H9 (cell line): ENCODE measurements at regions not wholly inside any gene's neighbourhood (a gene's known extent, or its start where the extent isn't known, plus 50 kb on each side); places are given as distances from the start of the nearest gene placed in this dataset.

ENCODE experiments used
- DNase-seq: peaks from one replicate; pipeline ENCODE4 v3.0.0-alpha.2; 2017
- H2AFZ ChIP-seq: one replicate; pipeline ENCODE4 v1.6.1; 2013; ENCODE audit warnings: mild to moderate bottlenecking, low read length, control low read depth, moderate library complexity
- H2AK5ac ChIP-seq: 2 replicates; pipeline ENCODE4 v1.6.1; 2013; ENCODE audit warnings: low read length, control low read depth, mixed read lengths; ENCODE audit not compliant: insufficient read length
- H2BK120ac ChIP-seq: one replicate; pipeline ENCODE4 v1.6.1; 2013; ENCODE audit warnings: low read depth, mild to moderate bottlenecking, low read length, control low read depth, inconsistent platforms; ENCODE audit not compliant: poor library complexity, severe bottlenecking
- H2BK12ac ChIP-seq: 2 replicates; pipeline ENCODE4 v1.6.1; 2013; ENCODE audit warnings: low read length, control low read depth, mixed read lengths, low read depth; ENCODE audit not compliant: insufficient read length
- H2BK15ac ChIP-seq: 2 replicates; pipeline ENCODE4 v1.6.1; 2013; ENCODE audit warnings: low read depth, low read length, control low read depth
- H2BK20ac ChIP-seq: one replicate; pipeline ENCODE4 v1.6.1; 2013; ENCODE audit warnings: low read depth, mild to moderate bottlenecking, low read length, control low read depth, inconsistent platforms; ENCODE audit not compliant: poor library complexity, severe bottlenecking
- H2BK5ac ChIP-seq: 2 replicates; pipeline ENCODE4 v1.6.1; 2013; ENCODE audit warnings: low read length, control low read depth, mixed read lengths; ENCODE audit not compliant: insufficient read length
- H3K14ac ChIP-seq: 2 replicates; pipeline ENCODE4 v1.6.1; 2013; ENCODE audit warnings: low read length, control low read depth; ENCODE audit not compliant: insufficient read depth
- H3K18ac ChIP-seq: 2 replicates; pipeline ENCODE4 v1.6.1; 2013; ENCODE audit warnings: low read depth, mild to moderate bottlenecking, mixed read lengths, low read length, control low read depth; ENCODE audit not compliant: insufficient read length
- H3K23ac ChIP-seq: 2 replicates; pipeline ENCODE4 v1.6.1; 2013; ENCODE audit warnings: low read length, control low read depth, mixed read lengths, low read depth; ENCODE audit not compliant: insufficient read length
- H3K23me2 ChIP-seq: 2 replicates; pipeline ENCODE4 v1.6.1; 2013; ENCODE audit warnings: low read depth, mild to moderate bottlenecking, mixed read lengths, low read length, control low read depth; ENCODE audit not compliant: insufficient read length, poor library complexity, severe bottlenecking
- H3K27ac ChIP-seq: 2 replicates; pipeline ENCODE4 v1.5.1; 2013; ENCODE audit warnings: low read length, control low read depth, mixed read lengths, low read depth; ENCODE audit not compliant: insufficient read length
- H3K27me3 ChIP-seq: 2 replicates; pipeline ENCODE4 v1.6.1; 2013; ENCODE audit warnings: low read length, control low read depth, inconsistent platforms; ENCODE audit not compliant: insufficient read depth
- H3K4ac ChIP-seq: 2 replicates; pipeline ENCODE4 v1.6.1; 2013; ENCODE audit warnings: low read depth, mild to moderate bottlenecking, control low read depth, inconsistent platforms, low read length, moderate library complexity
- H3K4me1 ChIP-seq: 2 replicates; pipeline ENCODE4 v1.6.1; 2013; ENCODE audit warnings: low read length, control low read depth, inconsistent platforms; ENCODE audit not compliant: insufficient read depth
- H3K4me2 ChIP-seq: 2 replicates; pipeline ENCODE4 v1.6.1; 2013; ENCODE audit warnings: low read length, control low read depth, mixed read lengths; ENCODE audit not compliant: insufficient read length, insufficient read depth
- H3K56ac ChIP-seq: 2 replicates; pipeline ENCODE4 v1.6.1; 2013; ENCODE audit warnings: low read depth, mild to moderate bottlenecking, mixed read lengths, low read length, control low read depth; ENCODE audit not compliant: insufficient read length
- H3K79me1 ChIP-seq: 2 replicates; pipeline ENCODE4 v1.6.1; 2013; ENCODE audit warnings: low read depth, mild to moderate bottlenecking, moderate library complexity, low read length, control low read depth, inconsistent platforms; ENCODE audit not compliant: insufficient read depth, poor library complexity, severe bottlenecking
- H3K79me2 ChIP-seq: 2 replicates; pipeline ENCODE4 v1.6.1; 2013; ENCODE audit warnings: low read length, control low read depth, inconsistent platforms; ENCODE audit not compliant: insufficient read depth
- H3K9ac ChIP-seq: 2 replicates; pipeline ENCODE4 v1.6.1; 2013; ENCODE audit warnings: low read length, control low read depth, mixed read lengths; ENCODE audit not compliant: insufficient read length; ENCODE audit errors: extremely low read depth
- H3K9me3 ChIP-seq: one replicate; pipeline ENCODE4 v1.6.1; 2013; ENCODE audit warnings: low read depth, low read length, inconsistent platforms; ENCODE audit not compliant: control insufficient read depth
- H3T11ph ChIP-seq: one replicate; pipeline ENCODE4 v1.6.1; 2013; ENCODE audit warnings: mild to moderate bottlenecking, low read length, control low read depth, inconsistent platforms
- H4K20me1 ChIP-seq: one replicate; pipeline ENCODE4 v1.6.1; 2013; ENCODE audit not compliant: control insufficient read depth, insufficient read length, insufficient read depth
- H4K5ac ChIP-seq: 2 replicates; pipeline ENCODE4 v1.6.1; 2013; ENCODE audit warnings: low read depth, mild to moderate bottlenecking, mixed read lengths, low read length, control low read depth; ENCODE audit not compliant: insufficient read length
- H4K8ac ChIP-seq: replicated peaks from 2 replicates; pipeline ENCODE4 v1.6.1; 2013; ENCODE audit warnings: low read length, control low read depth, mixed read lengths, low read depth; ENCODE audit not compliant: insufficient read length
- H4K91ac ChIP-seq: 2 replicates; pipeline ENCODE4 v1.6.1; 2013; ENCODE audit warnings: low read depth, mild to moderate bottlenecking, moderate library complexity, mixed read lengths, low read length, control low read depth; ENCODE audit not compliant: insufficient read length
- H3K27ac Mint-ChIP-seq, 3 experiments: 2 replicates in 2 of 3; 3 replicates in 1 of 3; pipeline ENCODE4 v1.8.0; 2020 to 2021; ENCODE audit warnings: mixed read lengths in 3 of 3, mild to moderate bottlenecking in 1 of 3, moderate library complexity in 1 of 3
- H3K27me3 Mint-ChIP-seq: 2 replicates; pipeline ENCODE4 v1.8.0; 2021; ENCODE audit warnings: low read depth, mild to moderate bottlenecking, moderate library complexity, mixed read lengths
- H3K36me3 Mint-ChIP-seq, 3 experiments: 2 replicates in 2 of 3; 3 replicates in 1 of 3; pipeline ENCODE4 v1.8.0; 2020 to 2021; ENCODE audit warnings: low read depth in 3 of 3, mixed read lengths in 3 of 3; ENCODE audit not compliant: insufficient read depth in 1 of 3
- H3K4me1 Mint-ChIP-seq, 2 experiments: 2 replicates each; pipeline ENCODE4 v1.8.0; 2020; ENCODE audit warnings: mixed read lengths in 2 of 2
- H3K4me3 Mint-ChIP-seq, 2 experiments: 2 replicates in 1 of 2; 3 replicates in 1 of 2; pipeline ENCODE4 v1.8.0; 2020 to 2021; ENCODE audit warnings: mild to moderate bottlenecking in 2 of 2, mixed read lengths in 2 of 2, moderate library complexity in 1 of 2
- H3K9me3 Mint-ChIP-seq, 2 experiments: 2 replicates in 1 of 2; 3 replicates in 1 of 2; pipeline ENCODE4 v1.8.0; 2020; ENCODE audit warnings: mild to moderate bottlenecking in 2 of 2, mixed read lengths in 2 of 2, moderate library complexity in 1 of 2
- CTCF ChIP-seq: fragments of 200-600 bp; sonication (generic); conservative IDR thresholded peaks from 3 replicates; pipeline ENCODE4 v1.8.0; 2021; ENCODE audit warnings: antibody characterized with exemption, mild to moderate bottlenecking
- WGBS: extraction: QIAGEN DNeasy Blood & Tissue Kit; methylation state at CpG from one replicate; pipeline ENCODE4 v1.1.7; 2013; ENCODE audit warnings: missing lambda C conversion rate, low lambda C conversion rate, mixed read lengths; ENCODE audit not compliant: insufficient read length; ENCODE audit errors: extremely low coverage; 5-methylcytosine and 5-hydroxymethylcytosine counted together

DNA sequence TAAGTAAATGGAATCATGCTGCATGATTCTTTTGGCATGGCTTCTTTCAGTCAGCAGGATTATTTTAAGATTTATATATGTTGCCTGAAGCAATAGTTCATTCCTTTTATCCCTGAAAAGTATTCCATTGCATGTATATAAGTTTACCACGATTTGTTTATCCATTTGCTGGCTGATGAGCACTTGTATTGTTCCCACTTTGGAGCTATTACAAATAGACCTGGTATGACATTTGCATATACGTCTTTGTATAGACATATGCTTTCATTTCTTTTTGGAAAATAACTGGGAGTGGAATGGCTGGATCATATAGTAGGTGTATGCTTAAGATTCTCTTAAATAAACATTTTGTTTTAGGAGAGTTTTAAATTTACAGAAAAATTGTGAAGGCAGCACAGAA, 79.3 kb upstream of the CBLB start:
- no peak for TF ChIP-seq CTCF
- no peak overlapping the region for H3K4ac ChIP-seq
- H3K27me3 Mint-ChIP-seq: no peaks in the 10 kb centered on the region
- no peaks in the 10 kb centered on the region for H3K27me3 ChIP-seq
- no peak overlapping the region for H2BK120ac ChIP-seq
- H2BK5ac ChIP-seq: no peak overlapping the region
- no CpG with 5 or more reads among the region's 2 CpGs for WGBS
- no peak for DNase-seq
- H3K4me2 ChIP-seq: no peak overlapping the region
- no peak overlapping the region for H2BK20ac ChIP-seq
- H2AK5ac ChIP-seq: no peak overlapping the region
- no peaks in the 10 kb centered on the region for H4K20me1 ChIP-seq
- no peak overlapping the region for H3K56ac ChIP-seq
- H4K8ac ChIP-seq: no peak overlapping the region
- no peak overlapping the region for H3K14ac ChIP-seq
- no peaks in the 10 kb centered on the region for H3K4me1 ChIP-seq
- no peaks in the 10 kb centered on the region for H3K9me3 Mint-ChIP-seq
- H3K9ac ChIP-seq: no peak overlapping the region
- H3T11ph ChIP-seq: no peak overlapping the region
- H4K5ac ChIP-seq: no peak overlapping the region
- H3K79me1 ChIP-seq: no peaks in the 10 kb centered on the region
- H2AFZ ChIP-seq: no peak overlapping the region
- no peak overlapping the region for H2BK12ac ChIP-seq
- no peaks in the 10 kb centered on the region for H3K9me3 ChIP-seq
- no peak overlapping the region for H3K18ac ChIP-seq
- no peak overlapping the region for H2BK15ac ChIP-seq
- no peaks in the 10 kb centered on the region for H3K4me1 Mint-ChIP-seq
- no peak overlapping the region for H3K27ac ChIP-seq
- no peak overlapping the region for H3K23ac ChIP-seq
- H3K27ac Mint-ChIP-seq: no peak overlapping the region
- no peaks in the 10 kb centered on the region for H3K23me2 ChIP-seq
- H3K4me3 Mint-ChIP-seq: no peak overlapping the region
- H3K79me2 ChIP-seq: no peaks in the 10 kb centered on the region
- no peak overlapping the region for H4K91ac ChIP-seq
- H3K36me3 Mint-ChIP-seq: no peaks in the 10 kb centered on the region
